Tibial artery (tissue), 4 donors: ENCODE measurements at regions not wholly inside any gene's neighbourhood (a gene's known extent, or its start where the extent isn't known, plus 50 kb on each side); places are given as distances from the start of the nearest gene placed in this dataset.

Experiments
- DNase-seq, 2 donors: peaks; one replicate each; pipeline ENCODE4 v3.0.0-alpha.2; 2019
- H3K27ac ChIP-seq, 2 donors: fragments of 200-600 bp; sonication (generic) in 1 of 2; 1 replicate in 1 of 2; 2 replicates in 1 of 2; pipeline ENCODE4 v1.5.1; 2018 to 2019; ENCODE audit warnings: mild to moderate bottlenecking in 1 of 2
- H3K27me3 ChIP-seq, 2 donors: fragments of 200-600 bp; sonication (generic) in 1 of 2; one replicate each; pipeline versions ENCODE4 v1.5.1 to v1.6.0; 2016 to 2019
- H3K36me3 ChIP-seq, 3 donors: fragments of 200-600 bp; sonication (generic) in 2 of 3; one replicate each; pipeline ENCODE4 v1.5.1; 2016 to 2019; ENCODE audit warnings: mild to moderate bottlenecking in 2 of 3
- H3K4me1 ChIP-seq, 4 donors: fragments of 200-600 bp; sonication (generic) in 2 of 4; 1 replicate in 3 of 4; 2 replicates in 1 of 4; pipeline ENCODE4 v1.5.1; 2016 to 2019
- H3K4me3 ChIP-seq, 2 donors: fragments of 200-600 bp; sonication (generic) in 1 of 2; 1 replicate in 1 of 2; 2 replicates in 1 of 2; pipeline ENCODE4 v1.5.1; 2018 to 2019; ENCODE audit warnings: mild to moderate bottlenecking in 2 of 2
- H3K9me3 ChIP-seq, 3 donors: fragments of 200-600 bp; sonication (generic) in 1 of 3; one replicate each; pipeline ENCODE4 v1.5.1; 2016 to 2019
- CTCF ChIP-seq, 2 experiments: fragments of 200-600 bp in 1 of 2; fragments of 450-650 bp in 1 of 2; IDR thresholded peaks; one replicate each; pipeline ENCODE4 v1.5.1; 2017 to 2019; ENCODE audit warnings: antibody characterized with exemption in 2 of 2, mild to moderate bottlenecking in 1 of 2, moderate library complexity in 1 of 2
- intact Hi-C: fragments of 100-400 bp; cut with DNase I; formaldehyde crosslinking; loops from one replicate; pipeline ENCODE4 v1.15.0; 2023; ENCODE audit warnings: low total_unique reads

GRCh38 chr3:101995371-101996046 lies 146.2 kb downstream of the NFKBIZ start:
- Histone ChIP-seq H3K36me3 (no peaks in the 10 kb centered on the region), H3K27ac (no peak overlapping the region), H3K27me3 (no peaks in the 10 kb centered on the region), H3K4me3 (no peak overlapping the region), H3K9me3 (no peaks in the 10 kb centered on the region), H3K4me1 (peaks cover 0 to 7% (median 0%) of the 10 kb centered on the region in 4 donors)
- intact Hi-C loops = no loop called here
- no peak for TF ChIP-seq CTCF (IDR thresholded peaks at IDR 0.05)
- DNase-seq = no peak

- no peak for DNase-seq
- Histone ChIP-seq H3K36me3 (no peaks in the 10 kb centered on the region), H3K9me3 (no peaks in the 10 kb centered on the region), H3K27ac (no peak overlapping the region), H3K4me1 (peaks cover 0 to 7% (median 0%) of the 10 kb centered on the region in 4 donors), H3K27me3 (no peaks in the 10 kb centered on the region), H3K4me3 (no peak overlapping the region)
- TF ChIP-seq CTCF (IDR thresholded peaks at IDR 0.05) = no peak
- intact Hi-C loops = no loop called here
Measured at GRCh38 chr3:101996832-101997231, 147.5 kb downstream of the NFKBIZ start.

GRCh38 chr3:101998256-101998926 lies 149.1 kb downstream of the NFKBIZ start:
- peaks cover 0 to 7% (median 0%) of the 10 kb centered on the region in 4 donors for H3K4me1 ChIP-seq
- no peak overlapping the region for H3K4me3 ChIP-seq
- H3K27ac ChIP-seq = peak overlapping the region in 1 of 2 donors; percentile 25
- no peaks in the 10 kb centered on the region for H3K27me3 ChIP-seq
- no peaks in the 10 kb centered on the region for H3K9me3 ChIP-seq
- DNase-seq = no peak
- TF ChIP-seq CTCF (IDR thresholded peaks at IDR 0.05) = no peak
- no peaks in the 10 kb centered on the region for H3K36me3 ChIP-seq
- intact Hi-C loops = no loop called here

GRCh38 chr3:101999177-101999779 lies 150.0 kb downstream of the NFKBIZ start:
- intact Hi-C loops = no loop called here
- Histone ChIP-seq H3K4me1 (peaks cover 0 to 7% (median 0%) of the 10 kb centered on the region in 4 donors), H3K27ac (no peak overlapping the region), H3K27me3 (no peaks in the 10 kb centered on the region), H3K9me3 (no peaks in the 10 kb centered on the region), H3K36me3 (no peaks in the 10 kb centered on the region), H3K4me3 (no peak overlapping the region)
- DNase-seq = no peak
- TF ChIP-seq CTCF (IDR thresholded peaks at IDR 0.05) = no peak

GRCh38 chr3:102000620-102001209 lies 151.4 kb downstream of the NFKBIZ start:
- Histone ChIP-seq H3K9me3 (no peaks in the 10 kb centered on the region), H3K4me1 (peaks cover 0 to 7% (median 0%) of the 10 kb centered on the region in 4 donors), H3K4me3 (no peak overlapping the region), H3K36me3 (no peaks in the 10 kb centered on the region), H3K27me3 (no peaks in the 10 kb centered on the region), H3K27ac (no peak overlapping the region)
- TF ChIP-seq CTCF (IDR thresholded peaks at IDR 0.05) = no peak
- intact Hi-C loops = loop anchor here (10.0 kb wide), 1 partner anchor 224 kb away; no protein-coding TSS in a partner anchor
- no peak for DNase-seq
